H9 (cell line): ENCODE measurements at regions not wholly inside any gene's neighbourhood (a gene's known extent, or its start where the extent isn't known, plus 50 kb on each side); places are given as distances from the start of the nearest gene placed in this dataset.

Source experiments
- DNase-seq: peaks from one replicate; pipeline ENCODE4 v3.0.0-alpha.2; 2017
- H2AFZ ChIP-seq: one replicate; pipeline ENCODE4 v1.6.1; 2013; ENCODE audit warnings: mild to moderate bottlenecking, low read length, control low read depth, moderate library complexity
- H2AK5ac ChIP-seq: 2 replicates; pipeline ENCODE4 v1.6.1; 2013; ENCODE audit warnings: low read length, control low read depth, mixed read lengths; ENCODE audit not compliant: insufficient read length
- H2BK120ac ChIP-seq: one replicate; pipeline ENCODE4 v1.6.1; 2013; ENCODE audit warnings: low read depth, mild to moderate bottlenecking, low read length, control low read depth, inconsistent platforms; ENCODE audit not compliant: poor library complexity, severe bottlenecking
- H2BK12ac ChIP-seq: 2 replicates; pipeline ENCODE4 v1.6.1; 2013; ENCODE audit warnings: low read length, control low read depth, mixed read lengths, low read depth; ENCODE audit not compliant: insufficient read length
- H2BK15ac ChIP-seq: 2 replicates; pipeline ENCODE4 v1.6.1; 2013; ENCODE audit warnings: low read depth, low read length, control low read depth
- H2BK20ac ChIP-seq: one replicate; pipeline ENCODE4 v1.6.1; 2013; ENCODE audit warnings: low read depth, mild to moderate bottlenecking, low read length, control low read depth, inconsistent platforms; ENCODE audit not compliant: poor library complexity, severe bottlenecking
- H2BK5ac ChIP-seq: 2 replicates; pipeline ENCODE4 v1.6.1; 2013; ENCODE audit warnings: low read length, control low read depth, mixed read lengths; ENCODE audit not compliant: insufficient read length
- H3K14ac ChIP-seq: 2 replicates; pipeline ENCODE4 v1.6.1; 2013; ENCODE audit warnings: low read length, control low read depth; ENCODE audit not compliant: insufficient read depth
- H3K18ac ChIP-seq: 2 replicates; pipeline ENCODE4 v1.6.1; 2013; ENCODE audit warnings: low read depth, mild to moderate bottlenecking, mixed read lengths, low read length, control low read depth; ENCODE audit not compliant: insufficient read length
- H3K23ac ChIP-seq: 2 replicates; pipeline ENCODE4 v1.6.1; 2013; ENCODE audit warnings: low read length, control low read depth, mixed read lengths, low read depth; ENCODE audit not compliant: insufficient read length
- H3K23me2 ChIP-seq: 2 replicates; pipeline ENCODE4 v1.6.1; 2013; ENCODE audit warnings: low read depth, mild to moderate bottlenecking, mixed read lengths, low read length, control low read depth; ENCODE audit not compliant: insufficient read length, poor library complexity, severe bottlenecking
- H3K27ac ChIP-seq: 2 replicates; pipeline ENCODE4 v1.5.1; 2013; ENCODE audit warnings: low read length, control low read depth, mixed read lengths, low read depth; ENCODE audit not compliant: insufficient read length
- H3K27me3 ChIP-seq: 2 replicates; pipeline ENCODE4 v1.6.1; 2013; ENCODE audit warnings: low read length, control low read depth, inconsistent platforms; ENCODE audit not compliant: insufficient read depth
- H3K4ac ChIP-seq: 2 replicates; pipeline ENCODE4 v1.6.1; 2013; ENCODE audit warnings: low read depth, mild to moderate bottlenecking, control low read depth, inconsistent platforms, low read length, moderate library complexity
- H3K4me1 ChIP-seq: 2 replicates; pipeline ENCODE4 v1.6.1; 2013; ENCODE audit warnings: low read length, control low read depth, inconsistent platforms; ENCODE audit not compliant: insufficient read depth
- H3K4me2 ChIP-seq: 2 replicates; pipeline ENCODE4 v1.6.1; 2013; ENCODE audit warnings: low read length, control low read depth, mixed read lengths; ENCODE audit not compliant: insufficient read length, insufficient read depth
- H3K56ac ChIP-seq: 2 replicates; pipeline ENCODE4 v1.6.1; 2013; ENCODE audit warnings: low read depth, mild to moderate bottlenecking, mixed read lengths, low read length, control low read depth; ENCODE audit not compliant: insufficient read length
- H3K79me1 ChIP-seq: 2 replicates; pipeline ENCODE4 v1.6.1; 2013; ENCODE audit warnings: low read depth, mild to moderate bottlenecking, moderate library complexity, low read length, control low read depth, inconsistent platforms; ENCODE audit not compliant: insufficient read depth, poor library complexity, severe bottlenecking
- H3K79me2 ChIP-seq: 2 replicates; pipeline ENCODE4 v1.6.1; 2013; ENCODE audit warnings: low read length, control low read depth, inconsistent platforms; ENCODE audit not compliant: insufficient read depth
- H3K9ac ChIP-seq: 2 replicates; pipeline ENCODE4 v1.6.1; 2013; ENCODE audit warnings: low read length, control low read depth, mixed read lengths; ENCODE audit not compliant: insufficient read length; ENCODE audit errors: extremely low read depth
- H3K9me3 ChIP-seq: one replicate; pipeline ENCODE4 v1.6.1; 2013; ENCODE audit warnings: low read depth, low read length, inconsistent platforms; ENCODE audit not compliant: control insufficient read depth
- H3T11ph ChIP-seq: one replicate; pipeline ENCODE4 v1.6.1; 2013; ENCODE audit warnings: mild to moderate bottlenecking, low read length, control low read depth, inconsistent platforms
- H4K20me1 ChIP-seq: one replicate; pipeline ENCODE4 v1.6.1; 2013; ENCODE audit not compliant: control insufficient read depth, insufficient read length, insufficient read depth
- H4K5ac ChIP-seq: 2 replicates; pipeline ENCODE4 v1.6.1; 2013; ENCODE audit warnings: low read depth, mild to moderate bottlenecking, mixed read lengths, low read length, control low read depth; ENCODE audit not compliant: insufficient read length
- H4K8ac ChIP-seq: replicated peaks from 2 replicates; pipeline ENCODE4 v1.6.1; 2013; ENCODE audit warnings: low read length, control low read depth, mixed read lengths, low read depth; ENCODE audit not compliant: insufficient read length
- H4K91ac ChIP-seq: 2 replicates; pipeline ENCODE4 v1.6.1; 2013; ENCODE audit warnings: low read depth, mild to moderate bottlenecking, moderate library complexity, mixed read lengths, low read length, control low read depth; ENCODE audit not compliant: insufficient read length
- H3K27ac Mint-ChIP-seq, 3 experiments: 2 replicates in 2 of 3; 3 replicates in 1 of 3; pipeline ENCODE4 v1.8.0; 2020 to 2021; ENCODE audit warnings: mixed read lengths in 3 of 3, mild to moderate bottlenecking in 1 of 3, moderate library complexity in 1 of 3
- H3K27me3 Mint-ChIP-seq: 2 replicates; pipeline ENCODE4 v1.8.0; 2021; ENCODE audit warnings: low read depth, mild to moderate bottlenecking, moderate library complexity, mixed read lengths
- H3K36me3 Mint-ChIP-seq, 3 experiments: 2 replicates in 2 of 3; 3 replicates in 1 of 3; pipeline ENCODE4 v1.8.0; 2020 to 2021; ENCODE audit warnings: low read depth in 3 of 3, mixed read lengths in 3 of 3; ENCODE audit not compliant: insufficient read depth in 1 of 3
- H3K4me1 Mint-ChIP-seq, 2 experiments: 2 replicates each; pipeline ENCODE4 v1.8.0; 2020; ENCODE audit warnings: mixed read lengths in 2 of 2
- H3K4me3 Mint-ChIP-seq, 2 experiments: 2 replicates in 1 of 2; 3 replicates in 1 of 2; pipeline ENCODE4 v1.8.0; 2020 to 2021; ENCODE audit warnings: mild to moderate bottlenecking in 2 of 2, mixed read lengths in 2 of 2, moderate library complexity in 1 of 2
- H3K9me3 Mint-ChIP-seq, 2 experiments: 2 replicates in 1 of 2; 3 replicates in 1 of 2; pipeline ENCODE4 v1.8.0; 2020; ENCODE audit warnings: mild to moderate bottlenecking in 2 of 2, mixed read lengths in 2 of 2, moderate library complexity in 1 of 2
- CTCF ChIP-seq: fragments of 200-600 bp; sonication (generic); conservative IDR thresholded peaks from 3 replicates; pipeline ENCODE4 v1.8.0; 2021; ENCODE audit warnings: antibody characterized with exemption, mild to moderate bottlenecking
- WGBS: extraction: QIAGEN DNeasy Blood & Tissue Kit; methylation state at CpG from one replicate; pipeline ENCODE4 v1.1.7; 2013; ENCODE audit warnings: missing lambda C conversion rate, low lambda C conversion rate, mixed read lengths; ENCODE audit not compliant: insufficient read length; ENCODE audit errors: extremely low coverage; 5-methylcytosine and 5-hydroxymethylcytosine counted together

- no peak overlapping the region for H2AK5ac ChIP-seq
- no peaks in the 10 kb centered on the region for H3K9me3 Mint-ChIP-seq
- no peaks in the 10 kb centered on the region for H3K9me3 ChIP-seq
- no peak overlapping the region for H3K27ac ChIP-seq
- H3K18ac ChIP-seq, result no peak overlapping the region
- H2BK120ac ChIP-seq, result no peak overlapping the region
- H3K23ac ChIP-seq, result no peak overlapping the region
- H2BK20ac ChIP-seq, result no peak overlapping the region
- no peak overlapping the region for H3K56ac ChIP-seq
- H3K79me1 ChIP-seq, result no peaks in the 10 kb centered on the region
- peaks cover 4 to 9% of the 10 kb centered on the region in 2 experiments; a peak in 2 of 4 replicates for H3K4me1 Mint-ChIP-seq
- no peak for DNase-seq
- no peak overlapping the region for H3K4me3 Mint-ChIP-seq
- no CpG with 5 or more reads among the region's 1 CpG for WGBS
- H3K36me3 Mint-ChIP-seq, result no peaks in the 10 kb centered on the region; a peak in 1 of 7 replicates
- H4K91ac ChIP-seq, result no peak overlapping the region
- no peak overlapping the region for H2BK12ac ChIP-seq
- H2BK15ac ChIP-seq, result no peak overlapping the region
- no peak overlapping the region for H3K4me2 ChIP-seq
- no peaks in the 10 kb centered on the region for H3K79me2 ChIP-seq
- H3K4me1 ChIP-seq, result no peaks in the 10 kb centered on the region
- no peak for TF ChIP-seq CTCF
- no peak overlapping the region for H4K8ac ChIP-seq
- no peaks in the 10 kb centered on the region for H4K20me1 ChIP-seq
- H3K27me3 ChIP-seq, result no peaks in the 10 kb centered on the region
- no peak overlapping the region for H3K14ac ChIP-seq
- no peak overlapping the region for H2AFZ ChIP-seq
- H3K9ac ChIP-seq, result no peak overlapping the region
- no peak overlapping the region for H3K27ac Mint-ChIP-seq
- no peaks in the 10 kb centered on the region for H3K27me3 Mint-ChIP-seq
- no peak overlapping the region for H3T11ph ChIP-seq
- no peaks in the 10 kb centered on the region for H3K23me2 ChIP-seq
- H2BK5ac ChIP-seq, result no peak overlapping the region
- no peak overlapping the region for H3K4ac ChIP-seq
- H4K5ac ChIP-seq, result no peak overlapping the region
Observed at GRCh38 chr10:105592468-105592867, 951.4 kb downstream of the SORCS3 start.
